ENCODE measurements at regions not wholly inside any gene's neighbourhood (a gene's known extent, or its start where the extent isn't known, plus 50 kb on each side); places are given as distances from the start of the nearest gene placed in this dataset.

- H3K4me3 ChIP-seq (ENCODE audit: low read depth, low read length), result no peak overlapping the region
Measured at GRCh38 chr7:57362868-57363267, 87.1 kb upstream of the ZNF716 start.

GRCh38 chr7:57363321-57363720 lies 86.7 kb upstream of the ZNF716 start:
- no peak for DNase-seq (ENCODE audit: low read depth)
- no peak overlapping the region for H3K4me3 ChIP-seq (ENCODE audit: low read depth, low read length)
- TF ChIP-seq CTCF (IDR thresholded peaks at IDR 0.05; ENCODE audit: low read depth, low read length), result no peak
- TF ChIP-seq MYC (IDR thresholded peaks at IDR 0.05; ENCODE audit: low read depth, low read length), result no peak
- no peak for TF ChIP-seq POLR2A (IDR thresholded peaks at IDR 0.05; ENCODE audit: extremely low read depth, insufficient read length)
- no peak for TF ChIP-seq MAX (IDR thresholded peaks at IDR 0.05; ENCODE audit: low read depth, low read length)

More at GRCh38 chr7:57362868-57363267, 87.1 kb upstream of the ZNF716 start:
- TF ChIP-seq MYC (IDR thresholded peaks at IDR 0.05; ENCODE audit: low read depth, low read length) (no peak), MAX (IDR thresholded peaks at IDR 0.05; ENCODE audit: low read depth, low read length) (no peak), CTCF (IDR thresholded peaks at IDR 0.05; ENCODE audit: low read depth, low read length) (no peak), POLR2A (IDR thresholded peaks at IDR 0.05; ENCODE audit: extremely low read depth, insufficient read length) (no peak)
- no peak for DNase-seq (ENCODE audit: low read depth)

GRCh38 chr7:57364933-57365710 lies 84.9 kb upstream of the ZNF716 start:
- DNase-seq (ENCODE audit: low read depth), result no peak
- TF ChIP-seq MYC (IDR thresholded peaks at IDR 0.05; ENCODE audit: low read depth, low read length), result no peak
- no peak for TF ChIP-seq MAX (IDR thresholded peaks at IDR 0.05; ENCODE audit: low read depth, low read length)
- no peak overlapping the region for H3K4me3 ChIP-seq (ENCODE audit: low read depth, low read length)

- no peak overlapping the region for H3K4me3 ChIP-seq (ENCODE audit: low read depth, low read length)
- TF ChIP-seq MYC (IDR thresholded peaks at IDR 0.05; ENCODE audit: low read depth, low read length) (no peak), CTCF (IDR thresholded peaks at IDR 0.05; ENCODE audit: low read depth, low read length) (no peak), MAX (IDR thresholded peaks at IDR 0.05; ENCODE audit: low read depth, low read length) (no peak), POLR2A (IDR thresholded peaks at IDR 0.05; ENCODE audit: extremely low read depth, insufficient read length) (no peak)
Measured at GRCh38 chr7:57367171-57367570, 82.8 kb upstream of the ZNF716 start.

GRCh38 chr7:57370066-57370738 lies 79.8 kb upstream of the ZNF716 start:
- DNase-seq (ENCODE audit: low read depth), result no peak
- no peak for TF ChIP-seq MAX (IDR thresholded peaks at IDR 0.05; ENCODE audit: low read depth, low read length)
- no peak for TF ChIP-seq CTCF (IDR thresholded peaks at IDR 0.05; ENCODE audit: low read depth, low read length)
- TF ChIP-seq MYC (IDR thresholded peaks at IDR 0.05; ENCODE audit: low read depth, low read length), result no peak
- TF ChIP-seq POLR2A (IDR thresholded peaks at IDR 0.05; ENCODE audit: extremely low read depth, insufficient read length), result no peak
- no peak overlapping the region for H3K4me3 ChIP-seq (ENCODE audit: low read depth, low read length)

More at GRCh38 chr7:57367171-57367570, 82.8 kb upstream of the ZNF716 start:
- DNase-seq (ENCODE audit: low read depth), result no peak

GRCh38 chr7:57370739-57371098 lies 79.3 kb upstream of the ZNF716 start:
- H3K4me3 ChIP-seq (ENCODE audit: low read depth, low read length), result no peak overlapping the region
- TF ChIP-seq MAX (IDR thresholded peaks at IDR 0.05; ENCODE audit: low read depth, low read length), result no peak
- no peak for TF ChIP-seq POLR2A (IDR thresholded peaks at IDR 0.05; ENCODE audit: extremely low read depth, insufficient read length)
- TF ChIP-seq CTCF (IDR thresholded peaks at IDR 0.05; ENCODE audit: low read depth, low read length), result no peak
- no peak for TF ChIP-seq MYC (IDR thresholded peaks at IDR 0.05; ENCODE audit: low read depth, low read length)
- no peak for DNase-seq (ENCODE audit: low read depth)

Measured in NB4 (cell line).